AG04449 (cell line): ENCODE measurements at regions not wholly inside any gene's neighbourhood (a gene's known extent, or its start where the extent isn't known, plus 50 kb on each side); places are given as distances from the start of the nearest gene placed in this dataset.

Experiments
- CTCF ChIA-PET: fragments of 350-600 bp; formaldehyde crosslinking; extraction: SDS; loops from one replicate; lab custom pipeline; 2021; ENCODE audit warnings: antibody characterized with exemption; lab: Yijun Ruan, JAX
- POLR2A ChIA-PET: fragments of 400-600, 350-600 bp; formaldehyde crosslinking; extraction: SDS; loops from one replicate; lab custom pipeline; 2020; ENCODE audit warnings: antibody characterized with exemption, inconsistent platforms; lab: Yijun Ruan, JAX
- DNase-seq: peaks from one replicate; pipeline ENCODE4 v3.0.0-alpha.2; 2010; ENCODE audit warnings: low read depth, low spot score
- H3K4me3 ChIP-seq: 2 replicates; pipeline ENCODE4 v1.5.1; 2011; ENCODE audit warnings: low read depth, mild to moderate bottlenecking, control low read depth, low read length
- CTCF ChIP-seq: IDR thresholded peaks from one replicate; pipeline ENCODE4 v1.5.1; 2011; ENCODE audit warnings: mild to moderate bottlenecking, moderate library complexity, low read length, control low read depth, inconsistent platforms; ENCODE audit not compliant: insufficient read depth; ENCODE audit errors: missing control alignments

GRCh38 chr3:59660852-59661625 is 611.2 kb upstream of the CFAP20DC start:
- no peak for TF ChIP-seq CTCF
- CTCF ChIA-PET = no interaction called here
- no peak overlapping the region for H3K4me3 ChIP-seq
- no peak for DNase-seq
- POLR2A ChIA-PET = no interaction called here

- no peak overlapping the region for H3K4me3 ChIP-seq
- no peak for DNase-seq
- TF ChIP-seq CTCF = no peak
- ChIA-PET POLR2A (no interaction called here), CTCF (no interaction called here)
Observed at GRCh38 chr3:59660376-59660775, 610.6 kb upstream of the CFAP20DC start.

- CTCF ChIA-PET = no interaction called here
- TF ChIP-seq CTCF = no peak
- H3K4me3 ChIP-seq = no peak overlapping the region
- no peak for DNase-seq
- POLR2A ChIA-PET = no interaction called here
Observed at GRCh38 chr3:59659755-59660154, 609.9 kb upstream of the CFAP20DC start.

- no peak for DNase-seq
- no peak for TF ChIP-seq CTCF
- ChIA-PET CTCF (no interaction called here), POLR2A (no interaction called here)
- H3K4me3 ChIP-seq = no peak overlapping the region
Observed at GRCh38 chr3:59658866-59659265, 609.0 kb upstream of the CFAP20DC start.

- ChIA-PET POLR2A (no interaction called here), CTCF (no interaction called here)
- DNase-seq = no peak
- no peak for TF ChIP-seq CTCF
- H3K4me3 ChIP-seq = no peak overlapping the region
Observed at GRCh38 chr3:59658274-59658673, 608.4 kb upstream of the CFAP20DC start.

GRCh38 chr3:59655418-59656015 is 605.7 kb upstream of the CFAP20DC start:
- CTCF ChIA-PET = interaction anchor here (0.5 kb wide), 1 partner anchor 80 kb away, joined by 3 read pairs; no protein-coding TSS in a partner anchor
- DNase-seq = no peak
- TF ChIP-seq CTCF = no peak
- POLR2A ChIA-PET = no interaction called here
- H3K4me3 ChIP-seq = no peak overlapping the region
